HL-60 (cell line): ENCODE measurements at regions not wholly inside any gene's neighbourhood (a gene's known extent, or its start where the extent isn't known, plus 50 kb on each side); places are given as distances from the start of the nearest gene placed in this dataset.

Experiments used
- DNase-seq, 2 experiments: peaks; one replicate each; pipeline ENCODE4 v3.0.0-alpha.2; 2010 to 2020; ENCODE audit warnings: low read depth in 1 of 2, low spot score in 1 of 2
- H3K27ac ChIP-seq: fragments of 250-450 bp; sonication (Bioruptor Pico); replicated peaks from 2 replicates; pipeline ENCODE4 v1.5.1; 2020; ENCODE audit warnings: mild to moderate bottlenecking, moderate library complexity
- H3K27me3 ChIP-seq: fragments of 250-450 bp; sonication (Bioruptor Pico); 2 replicates; pipeline ENCODE4 v1.5.1; 2021; ENCODE audit warnings: mild to moderate bottlenecking, moderate library complexity; ENCODE audit not compliant: insufficient read depth, poor library complexity, severe bottlenecking
- H3K4me3 ChIP-seq: replicated peaks from 2 replicates; pipeline ENCODE4 v1.5.1; 2011; ENCODE audit warnings: mild to moderate bottlenecking, control low read depth, low read length; ENCODE audit not compliant: insufficient read depth
- GABPA ChIP-seq: IDR thresholded peaks from 2 replicates; pipeline ENCODE4 v1.6.1; 2012; ENCODE audit warnings: low read depth
- POLR2AphosphoS5 ChIP-seq: IDR thresholded peaks from 2 replicates; pipeline ENCODE4 v1.6.1; 2012; ENCODE audit warnings: low read depth
- REST ChIP-seq: IDR thresholded peaks from 2 replicates; pipeline ENCODE4 v1.6.1; 2012; ENCODE audit warnings: low read depth; ENCODE audit not compliant: insufficient replicate concordance
- SPI1 ChIP-seq: IDR thresholded peaks from 2 replicates; pipeline ENCODE4 v1.6.1; 2012; ENCODE audit warnings: low read depth, mild to moderate bottlenecking, borderline replicate concordance
- TF ChIP-seq, protein P1 (sequence below): IDR thresholded peaks from one replicate; pipeline ENCODE4 v1.5.1; 2011; ENCODE audit warnings: low read length, control low read depth, inconsistent platforms; ENCODE audit not compliant: insufficient read depth

DNA sequence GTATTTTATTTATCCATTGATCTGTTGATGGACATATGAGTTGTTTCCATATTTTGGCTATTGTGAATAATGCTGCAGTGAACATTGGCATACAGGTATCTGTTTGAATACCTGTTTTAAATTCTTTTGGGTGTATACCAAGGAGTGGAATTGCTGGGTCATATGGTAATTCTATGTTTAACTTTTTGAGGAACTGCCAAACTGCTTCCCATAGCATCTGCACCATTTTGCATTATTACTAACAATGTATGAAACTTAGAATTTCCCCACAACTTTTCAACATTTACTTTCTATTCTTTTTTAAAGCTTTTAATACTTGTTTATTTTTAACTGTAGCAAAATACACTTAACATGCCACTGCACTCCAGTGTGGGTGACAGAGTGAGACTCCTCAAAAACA, 57.0 kb upstream of the MSN start:
- no peaks in the 10 kb centered on the region for H3K27me3 ChIP-seq
- H3K27ac ChIP-seq = peak overlapping the region; percentile 84
- no peak overlapping the region for H3K4me3 ChIP-seq
- DNase-seq = no peak
- TF ChIP-seq SPI1 (peak; percentile 79), REST (no peak), POLR2AphosphoS5 (no peak)
- TF ChIP-seq, protein P1, sequence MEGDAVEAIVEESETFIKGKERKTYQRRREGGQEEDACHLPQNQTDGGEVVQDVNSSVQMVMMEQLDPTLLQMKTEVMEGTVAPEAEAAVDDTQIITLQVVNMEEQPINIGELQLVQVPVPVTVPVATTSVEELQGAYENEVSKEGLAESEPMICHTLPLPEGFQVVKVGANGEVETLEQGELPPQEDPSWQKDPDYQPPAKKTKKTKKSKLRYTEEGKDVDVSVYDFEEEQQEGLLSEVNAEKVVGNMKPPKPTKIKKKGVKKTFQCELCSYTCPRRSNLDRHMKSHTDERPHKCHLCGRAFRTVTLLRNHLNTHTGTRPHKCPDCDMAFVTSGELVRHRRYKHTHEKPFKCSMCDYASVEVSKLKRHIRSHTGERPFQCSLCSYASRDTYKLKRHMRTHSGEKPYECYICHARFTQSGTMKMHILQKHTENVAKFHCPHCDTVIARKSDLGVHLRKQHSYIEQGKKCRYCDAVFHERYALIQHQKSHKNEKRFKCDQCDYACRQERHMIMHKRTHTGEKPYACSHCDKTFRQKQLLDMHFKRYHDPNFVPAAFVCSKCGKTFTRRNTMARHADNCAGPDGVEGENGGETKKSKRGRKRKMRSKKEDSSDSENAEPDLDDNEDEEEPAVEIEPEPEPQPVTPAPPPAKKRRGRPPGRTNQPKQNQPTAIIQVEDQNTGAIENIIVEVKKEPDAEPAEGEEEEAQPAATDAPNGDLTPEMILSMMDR = no peak

GRCh38 chrX:65610040-65610439, 57.4 kb upstream of the MSN start:
- TF ChIP-seq, protein P1 = no peak
- TF ChIP-seq POLR2AphosphoS5 (peak; percentile 71; the same call in 1 of the 2 replicates), GABPA (no peak), REST (peak; percentile 16), SPI1 (no peak)
- Histone ChIP-seq H3K4me3 (no peak overlapping the region), H3K27ac (peak overlapping the region; percentile 84), H3K27me3 (no peaks in the 10 kb centered on the region)
- peak; percentile 75 to 77 for DNase-seq

GRCh38 chrX:65609237-65609636, 58.2 kb upstream of the MSN start:
- H3K4me3 ChIP-seq = no peak overlapping the region
- TF ChIP-seq, protein P1 = no peak
- TF ChIP-seq REST (no peak), POLR2AphosphoS5 (no peak), GABPA (no peak), SPI1 (no peak)
- peak overlapping the region; percentile 84 for H3K27ac ChIP-seq
- H3K27me3 ChIP-seq = no peaks in the 10 kb centered on the region
- no peak for DNase-seq
